ENCODE measurements at regions not wholly inside any gene's neighbourhood (a gene's known extent, or its start where the extent isn't known, plus 50 kb on each side); places are given as distances from the start of the nearest gene placed in this dataset.
"Not testable (repeated sequence)": the region's sequence is repeated elsewhere in the genome, so short reads cannot be mapped to it uniquely, and the experiment has no call there.

DNA sequence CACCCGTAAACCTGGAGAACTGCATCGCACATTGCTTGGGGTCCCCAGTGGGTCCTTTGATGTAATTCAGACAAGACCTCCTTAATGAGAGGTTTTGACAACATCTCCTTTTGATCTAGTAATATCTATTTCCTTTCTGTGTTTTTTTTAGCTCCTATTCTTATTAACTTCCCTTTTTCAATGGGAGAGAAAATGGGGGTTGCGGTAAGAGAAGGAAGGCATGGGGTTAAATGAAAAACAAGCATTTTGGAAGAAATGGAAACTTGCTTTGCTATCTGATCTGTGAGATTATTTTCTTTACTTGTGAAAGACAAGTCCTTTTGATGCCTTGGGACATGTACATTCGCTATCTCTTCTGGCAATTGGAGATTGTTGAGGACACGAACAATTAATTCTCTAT, 418.6 kb upstream of the MAN1A1 start:
- TF ChIP-seq CTCF (IDR thresholded peaks at IDR 0.05; ENCODE audit: insufficient read depth, low read depth, low read length, missing control alignments): no peak
- no peak for DNase-seq (ENCODE audit: low read depth)
- H3K4me3 ChIP-seq (ENCODE audit: low read depth, low read length): no peak overlapping the region

DNA sequence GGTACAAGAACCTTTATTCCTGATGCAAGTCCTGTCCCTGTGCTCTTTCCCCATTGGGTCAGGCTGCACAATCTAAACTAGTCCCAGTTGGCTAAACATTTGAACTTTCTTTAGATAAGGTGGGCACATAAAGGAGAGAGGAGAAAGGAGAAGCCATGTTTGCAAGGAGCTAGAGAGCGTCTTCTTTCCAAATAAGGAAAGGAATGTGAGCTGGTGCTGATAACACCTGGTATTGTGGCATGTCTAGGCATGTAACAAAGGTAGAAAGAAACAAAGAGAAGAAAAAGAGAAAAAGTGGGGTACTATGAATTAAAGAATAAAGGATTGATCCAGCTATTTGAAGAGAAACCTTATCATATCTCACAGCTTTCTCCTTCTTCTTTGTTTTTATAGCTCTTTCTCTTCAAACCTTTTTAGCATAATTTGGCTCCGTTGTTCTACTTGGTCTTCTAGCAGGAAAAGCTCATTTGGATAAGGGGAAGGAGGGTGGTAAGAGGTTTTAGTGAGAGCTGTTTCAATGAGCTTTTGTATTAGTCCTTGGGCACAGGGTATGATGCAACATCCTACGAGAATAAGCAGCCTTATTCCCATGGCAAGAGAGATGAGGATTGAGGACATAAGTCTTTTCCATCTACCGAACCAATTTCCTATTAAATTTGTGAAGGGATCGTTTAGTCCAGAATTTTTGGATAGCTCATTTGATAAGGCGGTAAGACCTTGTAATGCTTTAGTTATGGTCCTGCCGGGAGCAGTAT, 415.5 kb upstream of the MAN1A1 start:
- TF ChIP-seq CTCF (IDR thresholded peaks at IDR 0.05; ENCODE audit: insufficient read depth, low read depth, low read length, missing control alignments): no peak
- DNase-seq (ENCODE audit: low read depth): no peak
- H3K4me3 ChIP-seq (ENCODE audit: low read depth, low read length): no peak overlapping the region

DNA sequence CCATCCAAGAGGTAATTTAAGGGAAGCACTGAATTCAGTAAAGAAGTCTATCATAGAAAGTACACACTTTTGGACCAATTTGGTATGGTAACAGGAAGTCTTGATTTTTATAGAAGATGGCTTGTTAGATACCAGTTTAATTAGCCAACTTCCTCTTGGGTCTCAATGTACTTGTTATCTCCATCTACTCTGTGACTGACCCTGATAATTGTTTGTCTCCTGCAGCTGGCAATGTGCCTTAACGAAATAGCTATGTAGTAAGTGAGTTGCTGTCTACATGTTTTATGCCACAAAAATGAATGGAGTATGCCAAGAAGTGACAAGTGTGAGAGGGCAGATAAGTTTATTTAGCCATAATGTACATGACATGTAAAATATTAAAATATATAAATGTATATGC, 410.5 kb upstream of the MAN1A1 start:
- no peak for DNase-seq (ENCODE audit: low read depth)
- no peak for TF ChIP-seq CTCF (IDR thresholded peaks at IDR 0.05; ENCODE audit: insufficient read depth, low read depth, low read length, missing control alignments)
- no peak overlapping the region for H3K4me3 ChIP-seq (ENCODE audit: low read depth, low read length)

DNA sequence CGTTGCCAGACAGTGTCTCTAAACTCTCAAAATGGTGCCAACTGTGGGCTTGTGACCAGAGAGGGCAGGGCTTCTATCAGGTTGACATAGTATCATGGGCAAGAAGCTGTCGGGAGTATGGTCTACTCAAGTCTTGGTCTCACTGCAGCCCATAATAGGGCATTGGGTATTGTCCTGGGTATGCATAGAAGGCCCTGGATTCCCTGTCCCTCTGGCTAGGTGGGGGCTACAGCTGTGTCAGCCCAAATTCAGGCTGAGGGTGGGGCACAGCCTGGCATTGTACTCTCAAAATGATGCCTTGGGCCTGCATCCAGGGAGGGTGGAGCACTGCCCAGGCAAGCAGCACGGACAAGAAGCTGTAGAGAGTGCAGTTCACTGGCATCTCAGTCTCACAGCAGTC, 408.8 kb upstream of the MAN1A1 start:
- no peak for TF ChIP-seq CTCF (IDR thresholded peaks at IDR 0.05; ENCODE audit: insufficient read depth, low read depth, low read length, missing control alignments)
- H3K4me3 ChIP-seq (ENCODE audit: low read depth, low read length): no peak overlapping the region
- no peak for DNase-seq (ENCODE audit: low read depth)

DNA sequence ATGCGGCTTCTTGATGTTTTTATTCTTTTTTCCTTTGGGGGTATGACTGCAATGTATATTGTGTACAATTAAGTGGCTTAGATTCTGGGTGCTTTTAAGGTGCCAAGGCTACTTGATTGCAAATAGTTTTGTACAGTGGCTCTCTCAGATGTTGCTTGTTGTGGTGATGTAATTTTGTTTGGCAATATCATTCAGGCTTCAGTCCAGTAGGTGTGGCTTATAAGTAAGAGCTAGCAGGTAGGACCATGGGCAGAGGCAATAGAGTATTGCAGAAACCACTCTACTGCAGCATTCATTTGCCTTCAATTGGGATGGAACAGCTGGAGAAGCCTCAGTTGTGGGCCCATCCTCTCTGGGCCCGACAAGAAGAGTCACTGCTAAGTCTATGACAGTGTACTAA, 407.9 kb upstream of the MAN1A1 start:
- TF ChIP-seq CTCF (IDR thresholded peaks at IDR 0.05; ENCODE audit: insufficient read depth, low read depth, low read length, missing control alignments): no peak
- DNase-seq (ENCODE audit: low read depth): no peak
- no peak overlapping the region for H3K4me3 ChIP-seq (ENCODE audit: low read depth, low read length)

DNA sequence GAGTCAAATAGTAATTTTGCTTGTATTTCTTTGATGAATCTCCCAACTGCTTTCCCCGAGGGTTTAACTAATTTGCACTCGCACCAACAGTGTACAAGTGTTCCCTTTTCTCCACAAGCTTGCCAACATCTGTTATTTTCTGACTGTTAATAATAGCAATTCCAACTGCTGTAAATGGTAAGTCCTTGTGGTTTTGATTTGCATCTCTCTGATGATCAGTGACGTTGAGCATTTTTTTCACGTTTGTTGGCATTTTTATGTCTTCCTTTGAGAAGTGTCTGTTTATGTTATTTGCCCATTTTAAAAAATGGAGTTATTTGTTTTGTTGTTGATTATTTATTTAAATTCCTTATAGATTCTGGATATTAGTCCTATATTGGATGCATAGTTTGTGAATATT, 399.8 kb upstream of the MAN1A1 start:
- no peak overlapping the region for H3K4me3 ChIP-seq (ENCODE audit: low read depth, low read length)
- DNase-seq (ENCODE audit: low read depth): no peak
- no peak for TF ChIP-seq CTCF (IDR thresholded peaks at IDR 0.05; ENCODE audit: insufficient read depth, low read depth, low read length, missing control alignments)

GRCh38 chr6:119748535-119748934, 399.0 kb upstream of the MAN1A1 start:
- not testable (repeated sequence) for DNase-seq (ENCODE audit: low read depth); H3K4me3 ChIP-seq (ENCODE audit: low read depth, low read length)

Data from GM12865 (cell line).